ENCODE measurements at regions not wholly inside any gene's neighbourhood (a gene's known extent, or its start where the extent isn't known, plus 50 kb on each side); places are given as distances from the start of the nearest gene placed in this dataset.

DNA sequence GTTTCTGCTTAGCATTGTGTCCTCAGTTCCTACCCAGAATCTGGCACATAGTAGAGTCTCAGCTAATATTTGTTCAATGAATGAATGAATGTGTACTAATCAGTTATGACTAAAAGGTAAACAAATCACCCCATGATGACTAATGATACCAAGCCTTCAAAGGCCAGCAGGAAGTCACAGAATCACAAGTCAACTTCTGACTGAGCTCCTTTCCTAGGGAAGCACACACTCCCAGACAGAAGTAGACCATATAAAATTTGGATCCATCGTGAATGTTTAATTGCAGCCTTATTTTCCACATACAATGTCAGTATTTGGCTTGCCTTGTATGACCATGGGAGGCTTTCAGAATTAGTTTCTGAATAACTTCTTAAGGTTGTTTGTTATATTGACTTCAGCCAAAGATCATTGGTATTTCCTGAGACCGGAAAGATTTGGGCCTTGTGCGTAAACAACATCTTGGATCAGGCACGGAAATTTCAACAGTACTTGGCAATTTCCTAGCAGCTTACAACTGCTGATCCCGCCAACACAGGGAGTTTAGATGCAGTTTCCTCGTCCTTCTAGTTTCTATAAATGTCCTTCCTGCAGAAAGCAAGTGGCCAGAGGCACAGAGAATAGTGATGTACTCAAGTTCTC, 185.9 kb upstream of the ATP1B1 start:
- no peak for DNase-seq

DNA sequence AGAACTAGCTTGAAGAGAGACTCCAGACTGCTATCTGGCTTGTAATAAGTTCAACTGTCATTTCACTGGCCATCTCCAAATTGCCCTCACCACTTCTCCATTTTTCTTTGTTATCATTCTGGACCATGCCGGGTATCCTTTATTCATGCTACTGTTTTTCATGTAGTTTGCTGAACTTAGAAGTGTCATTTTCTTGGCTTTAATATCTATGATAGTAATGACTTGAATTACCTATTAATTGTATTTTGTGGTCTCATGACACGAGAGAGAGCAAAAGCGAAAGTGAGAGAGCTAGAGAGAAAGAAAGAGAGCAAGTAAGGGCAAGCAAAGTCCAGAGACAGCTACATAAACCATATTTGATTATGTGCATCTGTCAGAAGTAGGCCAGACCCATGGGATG, 184.9 kb upstream of the ATP1B1 start:
- DNase-seq: no peak

DNA sequence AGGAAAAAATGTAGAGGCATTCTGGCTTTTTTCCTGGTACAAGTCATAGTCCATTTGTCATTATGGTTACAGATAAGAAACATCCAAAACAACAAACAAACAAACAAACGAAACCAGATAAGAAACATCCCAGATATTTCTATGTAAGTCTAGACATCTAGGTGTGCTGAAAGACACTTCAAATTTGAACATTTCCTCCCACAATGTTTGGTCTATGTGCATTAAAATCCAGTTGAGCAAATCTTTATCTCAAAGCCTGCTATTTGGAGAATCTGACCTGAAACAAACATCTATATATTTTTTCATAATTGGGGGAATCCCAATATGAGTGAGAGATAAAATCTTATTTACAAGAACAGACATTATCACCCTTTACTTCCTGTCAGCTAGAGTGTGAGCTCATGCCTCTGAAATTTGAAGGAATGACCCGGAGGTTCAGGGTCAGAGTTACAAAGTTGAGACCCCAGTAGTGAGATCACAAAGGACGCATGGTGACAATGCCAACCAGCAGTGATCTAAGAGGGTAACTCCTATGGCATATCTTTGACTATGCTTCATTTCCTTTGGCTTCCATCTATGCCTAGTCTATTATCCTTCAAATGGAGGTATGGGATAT, 182.9 kb upstream of the ATP1B1 start:
- no peak for DNase-seq

DNA sequence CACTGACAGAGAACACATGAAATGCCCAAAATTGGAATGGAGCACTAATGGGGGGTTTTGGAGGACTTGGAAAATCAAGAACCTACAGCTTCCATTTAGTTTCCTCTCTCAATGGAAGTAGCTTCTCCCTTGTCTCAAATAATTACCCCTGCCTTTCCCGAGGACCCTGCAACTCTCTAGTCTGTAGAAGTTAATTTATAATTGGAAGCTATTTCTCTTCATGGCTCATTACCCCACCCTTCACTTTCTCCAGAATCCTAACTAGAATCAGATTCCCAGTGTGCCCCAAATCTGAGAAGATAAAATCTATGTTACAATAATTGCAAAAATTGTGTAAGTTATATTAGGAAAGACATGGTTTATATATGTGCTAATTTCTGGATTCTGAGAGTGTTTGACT, 181.5 kb upstream of the ATP1B1 start:
- no peak for DNase-seq

DNA sequence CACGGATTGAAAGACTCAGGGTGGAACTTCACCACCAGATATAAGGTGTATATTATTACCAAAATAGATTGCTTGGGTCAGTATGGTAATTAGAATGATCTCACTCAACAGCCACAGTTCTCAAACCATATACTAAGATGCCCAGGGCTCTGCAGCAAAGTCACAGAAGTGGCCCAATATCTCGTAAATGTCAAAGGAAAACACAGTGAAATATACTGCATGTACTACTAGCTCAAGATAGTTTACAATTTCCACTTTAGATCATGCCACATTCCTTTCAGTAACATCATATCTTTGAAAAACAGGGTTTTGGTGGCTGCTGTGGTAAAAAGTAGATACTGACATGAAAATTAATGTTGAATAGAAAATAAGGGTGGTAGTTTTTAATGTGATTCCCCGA, 180.3 kb upstream of the ATP1B1 start:
- DNase-seq: no peak

DNA sequence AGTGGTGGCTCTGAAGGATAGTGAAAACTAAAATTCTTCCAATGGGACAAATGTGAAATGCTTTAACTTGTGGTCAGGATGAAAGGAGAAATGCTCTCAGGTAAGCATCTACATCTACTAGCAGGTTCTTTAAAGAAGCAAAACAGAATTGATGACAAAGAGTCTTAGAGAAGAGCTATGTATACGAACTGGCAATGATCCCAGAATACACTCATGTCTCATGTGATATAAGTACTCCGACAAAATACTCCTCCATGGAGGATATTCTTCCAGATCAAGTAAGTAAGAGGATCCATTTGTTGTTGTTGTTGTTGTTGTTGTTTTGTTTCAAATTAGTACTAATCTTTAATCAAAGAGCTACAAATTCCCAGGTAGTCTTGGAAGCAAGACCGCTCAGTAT, 174.0 kb upstream of the ATP1B1 start:
- no peak for DNase-seq

DNA sequence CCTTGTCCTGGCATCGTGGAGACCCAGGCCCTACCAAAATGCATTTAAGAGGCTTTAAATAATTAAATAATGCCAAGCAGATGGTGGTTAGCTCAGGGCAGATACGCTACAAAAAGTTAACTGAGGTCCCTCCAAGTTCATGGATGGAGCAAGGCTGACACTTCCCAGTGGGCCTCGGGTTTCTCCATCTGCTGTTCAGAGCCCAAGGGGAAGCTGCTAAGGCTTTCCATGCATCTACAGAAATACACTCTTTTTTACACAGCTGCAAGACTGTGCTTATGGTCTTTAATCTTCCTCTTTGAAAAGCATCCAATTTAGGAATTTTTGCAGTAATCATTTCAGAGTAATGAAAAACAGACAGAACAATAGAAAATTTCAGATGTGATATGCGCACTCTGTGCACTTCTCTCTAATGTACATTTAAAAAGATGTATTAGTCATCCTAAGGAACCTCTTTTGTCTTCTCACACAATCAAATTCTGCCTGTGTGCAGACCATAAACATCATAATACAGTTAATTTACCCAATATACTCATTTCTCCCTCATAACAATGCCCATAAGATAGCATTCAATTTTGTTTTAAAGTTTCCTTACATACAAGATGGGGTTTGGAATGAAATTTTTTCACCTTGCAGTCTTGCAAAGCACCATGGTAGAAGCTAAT, 173.2 kb upstream of the ATP1B1 start:
- DNase-seq: no peak

DNA sequence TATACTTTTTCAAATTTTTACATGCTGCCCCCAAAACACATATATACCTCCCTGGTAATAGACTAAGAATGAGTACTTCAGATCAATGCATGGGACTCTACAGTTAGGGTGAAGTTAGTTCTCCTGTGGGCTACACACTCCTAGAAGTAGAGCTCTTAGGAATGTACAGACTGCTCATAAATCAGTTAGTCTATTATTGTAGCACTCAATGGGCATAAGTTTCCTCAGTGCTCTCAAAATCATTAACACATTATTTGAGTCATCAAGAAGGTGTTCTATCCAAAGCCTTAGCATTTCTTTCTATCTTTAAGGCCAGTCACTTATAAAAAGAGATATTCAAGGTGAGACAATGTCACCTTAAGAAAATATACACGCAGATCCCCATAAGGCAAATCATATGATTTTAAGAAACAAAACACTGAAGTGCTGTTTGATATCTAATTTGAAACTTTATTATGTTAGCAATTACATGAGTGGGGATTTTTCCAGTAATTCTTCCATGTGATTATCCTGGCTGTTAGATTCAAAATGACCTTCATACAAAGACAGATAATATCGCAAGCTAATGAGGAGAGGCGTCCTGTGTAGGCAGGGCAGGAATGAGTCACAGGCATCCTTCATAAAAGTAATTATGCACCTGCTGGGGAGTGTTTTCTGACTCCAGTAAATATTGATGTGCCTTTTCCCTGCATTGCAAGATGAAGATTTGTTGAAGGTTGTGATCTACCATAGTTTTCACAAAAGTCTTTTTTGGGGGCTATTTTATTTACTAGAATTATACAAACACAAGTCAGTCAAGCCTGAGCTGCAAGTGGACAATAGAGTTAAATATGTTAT, 167.2 kb upstream of the ATP1B1 start:
- no peak for DNase-seq

DNA sequence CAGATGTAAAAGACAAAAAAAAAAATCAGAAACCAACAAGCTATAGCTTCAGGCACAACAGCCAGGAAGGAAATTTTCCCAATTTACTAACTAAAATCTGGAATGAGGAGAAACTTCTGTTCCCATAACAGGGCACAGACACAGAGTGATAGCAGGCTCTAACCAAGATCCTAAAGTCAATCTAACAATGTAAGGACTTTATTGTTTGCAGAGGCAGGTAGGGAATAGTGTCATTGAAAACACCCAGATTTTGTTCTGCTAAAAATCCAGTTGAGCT, 166.6 kb upstream of the ATP1B1 start:
- no peak for DNase-seq

DNA sequence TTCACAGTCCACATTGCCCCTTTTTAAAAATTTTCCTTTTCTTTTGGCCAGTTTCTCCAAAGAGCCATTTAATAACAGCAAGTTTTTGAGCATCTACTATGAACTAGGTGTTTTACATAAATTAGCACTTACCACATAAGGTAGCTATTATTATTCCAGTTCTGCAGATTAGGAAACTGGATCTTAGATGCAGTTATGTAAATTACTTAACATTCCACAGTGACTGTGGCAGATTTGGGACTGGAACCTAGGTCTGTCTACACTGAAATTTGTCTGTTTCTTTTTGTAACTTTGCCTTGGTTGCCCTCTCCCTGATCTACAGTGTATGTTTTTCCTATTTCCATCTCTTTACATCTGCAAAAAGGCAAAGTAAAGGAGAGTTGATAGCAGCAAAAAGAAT, 164.8 kb upstream of the ATP1B1 start:
- DNase-seq: no peak

DNA sequence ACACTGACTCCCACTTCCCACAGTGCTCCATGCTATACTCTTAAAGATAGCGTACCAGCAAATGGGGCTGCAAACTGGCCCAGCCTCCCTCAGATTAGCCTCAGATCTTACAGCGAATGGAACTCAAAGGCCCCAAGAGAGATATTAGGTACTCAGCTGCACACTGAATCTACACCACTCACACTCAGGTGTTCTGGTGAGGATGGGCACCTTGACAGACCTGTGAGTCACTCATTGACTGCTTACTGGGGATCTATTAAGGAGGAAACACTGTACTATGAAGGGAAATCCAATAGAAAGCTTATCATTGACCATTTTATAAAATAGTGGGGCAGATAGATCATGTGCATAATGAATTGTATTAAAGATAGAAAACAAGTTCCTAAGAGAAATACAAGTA, 164.3 kb upstream of the ATP1B1 start:
- DNase-seq: no peak

DNA sequence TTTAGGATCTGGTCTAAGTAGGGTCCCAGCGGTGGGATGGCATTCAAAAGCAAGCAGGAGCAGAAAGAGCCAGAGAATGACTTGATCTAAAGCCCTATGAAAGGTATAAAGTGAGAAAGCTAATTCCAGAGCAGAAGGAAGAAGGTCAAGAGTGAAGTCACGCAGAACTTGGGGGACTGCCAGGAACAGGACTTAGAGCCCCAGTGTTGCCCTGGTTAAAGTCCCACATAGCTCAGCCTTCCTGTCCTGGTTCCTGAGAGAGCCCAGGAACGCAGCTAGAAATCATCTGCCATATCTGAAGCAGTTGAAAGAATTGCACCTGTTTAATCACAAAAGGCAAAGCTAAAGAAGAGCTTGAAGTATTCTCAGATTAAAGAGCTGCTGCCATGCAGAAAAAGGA, 160.6 kb upstream of the ATP1B1 start:
- no peak for DNase-seq

DNA sequence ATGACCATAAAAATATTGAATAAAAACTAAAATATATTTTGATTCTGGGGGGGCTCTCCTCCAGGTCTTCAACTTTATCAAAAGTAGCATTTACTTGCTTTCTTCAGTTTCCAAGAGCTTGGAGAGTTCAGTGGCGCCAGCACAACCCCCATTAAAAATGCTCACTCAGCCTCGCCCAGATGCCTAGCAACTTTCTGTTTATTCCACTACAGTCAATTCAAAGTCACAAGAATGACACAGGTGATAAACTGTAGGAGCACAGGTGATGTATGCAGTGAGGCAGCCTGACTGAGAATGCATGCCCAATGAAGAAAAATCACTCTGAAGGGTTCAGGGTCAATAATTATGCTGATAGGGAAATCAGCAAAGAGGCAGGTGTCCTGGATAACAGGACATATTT, 159.4 kb upstream of the ATP1B1 start:
- no peak for DNase-seq

DNA sequence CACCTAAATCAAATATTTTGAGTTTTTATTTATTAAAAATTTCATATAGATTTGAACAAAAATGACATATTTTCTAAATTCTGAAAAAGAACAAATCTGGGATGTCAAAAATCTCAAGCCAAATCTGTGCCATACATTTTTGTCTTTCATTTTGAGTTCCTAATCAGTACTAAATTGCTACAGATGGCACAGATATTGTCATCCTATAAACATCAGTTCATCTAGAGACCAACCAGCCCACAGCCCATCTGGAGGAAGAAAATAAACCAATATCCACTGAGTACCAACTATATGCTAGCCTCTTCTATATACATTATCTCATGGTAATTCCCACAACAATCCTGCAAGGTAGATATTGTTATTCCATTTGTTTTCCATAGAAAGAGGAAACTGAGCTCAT, 156.8 kb upstream of the ATP1B1 start:
- no peak for DNase-seq

DNA sequence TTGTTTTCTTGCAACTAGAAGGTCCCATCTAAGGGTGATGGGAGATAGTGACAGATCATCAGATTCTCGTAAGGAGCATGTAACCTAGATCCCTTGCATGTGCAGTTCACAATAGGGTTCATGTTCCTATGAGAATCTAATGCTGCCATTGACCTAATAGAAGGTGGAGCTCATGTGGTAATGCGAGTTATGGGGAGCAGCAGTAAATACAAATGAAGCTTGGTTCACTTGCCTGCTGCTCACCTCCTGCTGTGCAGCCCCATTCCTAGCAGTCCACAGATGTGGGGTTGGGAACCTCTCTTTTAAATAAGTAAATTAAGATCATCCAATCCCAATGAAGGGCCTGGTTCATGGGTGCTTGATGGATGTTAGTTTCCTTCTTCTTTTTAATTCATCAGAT, 148.7 kb upstream of the ATP1B1 start:
- DNase-seq: no peak

DNA sequence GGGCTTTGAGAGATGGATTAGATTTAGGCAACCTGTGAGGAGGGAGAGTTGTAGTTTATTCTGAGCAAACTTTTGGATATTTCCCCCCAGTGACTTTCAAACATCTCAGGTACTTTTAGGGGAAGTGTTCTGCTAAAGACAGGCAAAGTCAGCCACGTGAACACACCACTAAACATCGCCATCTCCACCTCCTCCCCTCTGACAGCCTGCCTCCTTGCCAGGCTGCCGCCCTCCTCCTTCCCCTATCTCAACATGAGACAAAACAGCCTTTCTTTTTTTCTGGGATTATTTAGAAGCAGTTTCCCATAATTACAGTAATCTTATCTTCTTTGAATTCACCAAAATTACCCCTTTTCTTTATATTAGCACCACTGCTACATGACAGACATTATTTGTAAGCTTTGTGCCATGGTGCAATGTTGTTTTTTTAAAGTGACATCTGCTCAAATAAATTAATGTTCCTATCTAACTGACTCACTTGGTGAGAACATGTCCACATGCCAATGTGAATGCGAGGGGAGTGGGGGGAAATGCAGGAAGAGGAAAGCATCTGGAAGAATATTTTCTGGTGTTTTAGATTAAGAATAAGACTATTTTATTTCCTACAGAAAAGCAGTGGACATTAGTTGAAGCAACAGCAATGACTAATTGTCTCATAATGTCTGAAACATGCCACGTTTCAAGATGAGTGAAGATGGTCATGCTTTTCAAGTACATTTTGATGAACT, 147.8 kb upstream of the ATP1B1 start:
- DNase-seq: no peak

DNA sequence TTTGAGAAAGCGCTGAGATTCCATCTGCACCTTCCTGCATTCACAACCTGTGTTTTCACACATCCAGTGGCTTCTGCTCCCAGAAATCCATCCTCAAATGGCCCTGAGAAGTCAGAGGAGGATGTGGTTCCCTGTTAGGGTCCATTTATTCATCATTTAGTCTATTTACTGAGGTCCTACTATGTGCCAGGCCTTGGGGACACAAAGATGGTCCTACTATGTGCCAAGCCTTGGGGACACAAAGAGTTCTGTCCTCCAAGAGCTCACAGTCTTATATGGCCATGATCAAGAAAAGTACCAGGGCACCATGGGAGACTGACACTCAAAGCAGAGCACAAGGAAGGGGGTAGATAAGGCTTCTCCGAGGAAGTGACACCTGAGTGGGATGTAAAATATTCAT, 147.1 kb upstream of the ATP1B1 start:
- no peak for DNase-seq

DNA sequence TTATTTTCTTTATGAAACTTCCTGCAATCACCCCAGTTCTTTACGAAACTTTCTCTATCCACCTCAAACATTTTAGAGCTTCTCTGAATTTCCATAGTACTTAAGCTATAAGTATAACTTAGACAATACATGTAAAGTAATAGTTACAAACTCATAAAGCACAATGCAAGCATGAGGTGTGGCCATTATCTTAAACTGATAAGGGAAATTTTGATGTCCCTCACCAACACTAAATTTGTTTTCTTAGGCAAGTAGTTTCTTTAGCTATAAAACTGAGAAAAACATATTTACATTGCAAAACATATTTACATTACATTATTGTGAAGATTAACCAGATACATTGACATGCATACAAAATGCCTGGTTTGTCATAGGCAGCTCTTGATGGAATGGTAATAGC, 146.4 kb upstream of the ATP1B1 start:
- no peak for DNase-seq

DNA sequence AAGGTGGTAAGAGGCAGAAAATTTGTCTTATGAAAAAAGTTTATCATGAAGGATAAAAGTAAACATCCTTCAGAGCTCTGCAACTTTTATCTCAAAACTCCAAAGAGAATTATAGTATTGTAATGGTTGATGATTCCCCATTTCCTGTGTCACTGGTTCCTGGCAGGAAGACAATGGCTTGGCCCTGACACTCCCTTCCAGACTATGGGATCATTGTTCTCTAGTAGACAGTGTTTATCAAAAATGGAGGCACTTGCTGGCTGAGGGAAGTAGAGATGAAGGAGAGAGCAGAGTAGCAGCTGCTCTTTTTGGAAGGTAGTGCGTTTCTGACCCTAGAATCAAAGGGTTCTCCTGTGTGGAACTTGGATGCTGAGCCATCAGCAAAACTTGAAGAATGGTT, 145.9 kb upstream of the ATP1B1 start:
- DNase-seq: no peak

DNA sequence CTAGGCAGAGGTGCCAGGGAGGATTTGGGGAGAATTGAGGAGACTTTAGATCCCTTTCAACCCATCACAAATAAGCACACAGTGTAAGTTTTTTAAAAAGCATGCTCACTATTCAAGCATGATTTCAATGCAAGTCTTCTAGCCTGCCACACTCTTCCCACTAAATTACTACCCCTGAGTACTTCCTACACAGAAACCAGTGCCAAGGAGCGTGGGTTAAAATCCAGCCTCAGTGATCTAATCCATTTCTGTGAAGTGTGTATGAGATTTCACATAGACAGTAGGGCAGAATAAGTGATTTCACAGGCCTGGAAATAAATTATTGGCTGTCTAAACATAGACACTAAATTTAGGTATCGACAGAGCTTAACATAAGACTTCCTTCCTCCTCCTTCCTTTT, 142.9 kb upstream of the ATP1B1 start:
- no peak for DNase-seq

DNA sequence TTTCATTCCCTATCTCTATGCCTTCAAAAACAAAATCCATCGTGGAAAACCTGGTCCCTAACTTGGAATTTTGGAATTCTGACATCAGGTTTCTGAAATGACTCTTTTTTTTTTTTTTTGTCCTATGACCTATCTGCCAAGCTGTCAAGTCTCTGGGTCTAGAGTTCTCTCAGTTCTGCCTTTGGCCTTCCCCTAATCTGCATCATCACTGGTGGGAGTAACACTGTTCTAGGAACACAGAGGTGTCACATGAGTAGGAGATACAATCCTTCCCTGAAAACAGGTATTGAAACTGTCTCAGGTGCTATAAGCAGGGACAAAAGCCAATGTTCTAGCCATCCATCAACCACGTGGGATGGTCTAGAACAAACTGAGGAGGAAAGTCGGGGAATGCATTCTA, 142.0 kb upstream of the ATP1B1 start:
- DNase-seq: no peak

DNA sequence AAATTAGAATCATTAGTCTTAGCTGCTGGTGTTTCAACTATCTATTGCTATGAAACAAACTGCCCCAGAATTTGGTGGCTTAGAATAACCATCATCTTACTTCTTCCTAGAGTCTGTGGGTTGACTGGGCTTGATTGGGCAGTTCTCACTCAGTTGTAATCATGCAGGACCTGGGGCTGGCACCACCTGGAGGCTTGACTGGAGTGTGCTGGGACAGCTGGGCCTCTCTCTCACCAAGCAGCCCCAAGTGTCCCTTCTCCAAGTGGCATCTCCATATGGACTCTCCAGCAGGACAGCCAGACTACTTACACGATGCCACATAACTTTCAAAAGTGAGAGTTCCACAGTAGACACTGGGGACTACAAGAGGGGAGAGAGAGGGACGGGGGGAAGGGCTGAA, 140.3 kb upstream of the ATP1B1 start:
- no peak for DNase-seq

DNA sequence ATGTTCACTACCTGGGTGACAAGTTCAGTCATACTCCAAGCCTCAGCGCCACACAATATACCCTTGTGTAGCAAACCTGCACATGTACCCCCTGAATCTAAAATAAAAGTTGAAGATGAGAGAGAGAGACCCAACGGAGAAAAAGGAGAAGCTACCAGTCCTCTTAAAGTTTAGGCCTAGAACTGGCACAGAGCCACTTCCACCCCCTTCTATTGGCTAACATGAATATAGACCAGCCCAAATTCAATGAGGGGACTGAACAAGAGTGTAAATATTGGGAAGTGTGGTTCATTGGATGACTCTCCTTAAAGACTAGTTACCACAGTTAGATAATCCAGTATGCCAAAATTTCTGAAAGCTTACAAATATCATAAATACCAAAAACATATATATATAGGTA, 139.9 kb upstream of the ATP1B1 start:
- DNase-seq: no peak
